CD14-positive monocyte (primary cell): ENCODE measurements at regions not wholly inside any gene's neighbourhood (a gene's known extent, or its start where the extent isn't known, plus 50 kb on each side); places are given as distances from the start of the nearest gene placed in this dataset.

ENCODE experiments used
- DNase-seq, 3 donors: peaks; one replicate each; pipeline ENCODE4 v3.0.0-alpha.2; 2011 to 2022
- H2AFZ ChIP-seq: 2 replicates; pipeline ENCODE4 v1.6.0; 2012; ENCODE audit warnings: mild to moderate bottlenecking, low read depth, low read length, inconsistent platforms; ENCODE audit not compliant: insufficient read depth, poor library complexity, severe bottlenecking
- H3K27ac ChIP-seq, 2 donors: 1 replicate in 1 of 2; 2 replicates in 1 of 2; pipeline ENCODE4 v1.5.1; 2012 to 2013; ENCODE audit warnings: low read length in 2 of 2, control low read depth in 1 of 2, inconsistent platforms in 1 of 2, low read depth in 1 of 2, mild to moderate bottlenecking in 1 of 2
- H3K27me3 ChIP-seq, 2 donors: one replicate each; pipeline versions ENCODE4 v1.6.0 to v1.6.1; 2011 to 2013; ENCODE audit warnings: low read length in 2 of 2; ENCODE audit not compliant: control insufficient read depth in 2 of 2, insufficient read depth in 2 of 2
- H3K36me3 ChIP-seq, 2 donors: replicated peaks in 1 of 2; 1 replicate in 1 of 2; 2 replicates in 1 of 2; pipeline versions ENCODE4 v1.5.1 to v1.6.1; 2012 to 2013; ENCODE audit warnings: low read length in 2 of 2, control low read depth in 1 of 2, inconsistent platforms in 1 of 2, mild to moderate bottlenecking in 1 of 2; ENCODE audit not compliant: insufficient read depth in 2 of 2, control insufficient read depth in 1 of 2
- H3K4me1 ChIP-seq, 2 donors: 1 replicate in 1 of 2; 2 replicates in 1 of 2; pipeline versions ENCODE4 v1.5.1 to v1.6.1; 2012 to 2013; ENCODE audit warnings: low read length in 2 of 2, control low read depth in 1 of 2, inconsistent platforms in 1 of 2, mild to moderate bottlenecking in 1 of 2, moderate library complexity in 1 of 2; ENCODE audit not compliant: insufficient read depth in 2 of 2, control insufficient read depth in 1 of 2
- H3K4me2 ChIP-seq: replicated peaks from 2 replicates; pipeline ENCODE3; 2012; ENCODE audit warnings: low read length, moderate library complexity, mild to moderate bottlenecking; ENCODE audit not compliant: poor library complexity, severe bottlenecking; ENCODE audit errors: extremely low read depth
- H3K4me3 ChIP-seq, 3 experiments: fragments of 200-600 bp in 1 of 3; sonication (generic) in 1 of 3; replicated peaks in 1 of 3; 1 replicate in 2 of 3; 2 replicates in 1 of 3; pipeline ENCODE4 v1.5.1; 2011 to 2013; ENCODE audit warnings: low read length in 3 of 3, mild to moderate bottlenecking in 3 of 3, control low read depth in 2 of 3, low read depth in 2 of 3, inconsistent platforms in 1 of 3, moderate library complexity in 1 of 3
- H3K79me2 ChIP-seq: 2 replicates; pipeline ENCODE4 v1.6.0; 2012; ENCODE audit warnings: mild to moderate bottlenecking, control low read depth, inconsistent platforms, low read length, moderate library complexity; ENCODE audit not compliant: insufficient read depth
- H3K9ac ChIP-seq: 2 replicates; pipeline ENCODE4 v1.6.0; 2017; ENCODE audit warnings: low read length, mild to moderate bottlenecking; ENCODE audit not compliant: insufficient read depth, poor library complexity, severe bottlenecking
- H3K9me3 ChIP-seq, 2 donors: replicated peaks in 1 of 2; 1 replicate in 1 of 2; 2 replicates in 1 of 2; pipeline versions ENCODE4 v1.5.1 to v1.6.1; 2012 to 2013; ENCODE audit warnings: low read length in 2 of 2, control low read depth in 1 of 2; ENCODE audit not compliant: control insufficient read depth in 1 of 2, insufficient read depth in 1 of 2
- H4K20me1 ChIP-seq: 2 replicates; pipeline ENCODE4 v1.6.0; 2012; ENCODE audit warnings: mild to moderate bottlenecking, low read length, control low read depth, moderate library complexity; ENCODE audit not compliant: insufficient read depth
- H3K27ac Mint-ChIP-seq, 7 donors: one replicate each; pipeline ENCODE4 v1.8.0; 2020; ENCODE audit warnings: mild to moderate bottlenecking in 7 of 7, mixed read lengths in 7 of 7, moderate library complexity in 6 of 7, inconsistent platforms in 2 of 7
- H3K27me3 Mint-ChIP-seq, 3 donors: one replicate each; pipeline ENCODE4 v1.8.0; 2021 to 2022; ENCODE audit warnings: low read depth in 3 of 3, mild to moderate bottlenecking in 3 of 3, mixed read lengths in 3 of 3, moderate library complexity in 3 of 3, inconsistent platforms in 1 of 3
- H3K36me3 Mint-ChIP-seq, 2 donors: one replicate each; pipeline ENCODE4 v1.8.0; 2020; ENCODE audit warnings: mixed read lengths in 2 of 2, inconsistent platforms in 1 of 2, mild to moderate bottlenecking in 1 of 2
- H3K4me1 Mint-ChIP-seq: one replicate; pipeline ENCODE4 v1.8.0; 2020; ENCODE audit warnings: mild to moderate bottlenecking, mixed read lengths
- H3K4me3 Mint-ChIP-seq, 2 donors: one replicate each; pipeline ENCODE4 v1.8.0; 2020; ENCODE audit warnings: mild to moderate bottlenecking in 2 of 2, mixed read lengths in 2 of 2, moderate library complexity in 1 of 2
- H3K9me3 Mint-ChIP-seq, 7 donors: one replicate each; pipeline ENCODE4 v1.8.0; 2020 to 2022; ENCODE audit warnings: mixed read lengths in 7 of 7, mild to moderate bottlenecking in 6 of 7, moderate library complexity in 6 of 7, inconsistent platforms in 2 of 7
- WGBS: methylation state at CpG from one replicate; pipeline ENCODE4 v1.1.5; 2013; ENCODE audit warnings: missing lambda C conversion rate; ENCODE audit not compliant: insufficient coverage; 5-methylcytosine and 5-hydroxymethylcytosine counted together
- intact Hi-C, 2 donors: fragments of 100-400 bp; cut with micrococcal nuclease; formaldehyde crosslinking; loops; one replicate each; pipeline versions ENCODE4 v1.15.0 to v1.15.1; 2023
- TF ChIP-seq, protein P1 (sequence below): fragments of 200-600 bp; IDR thresholded peaks from one replicate; pipeline ENCODE4 v1.8.0; 2022; ENCODE audit warnings: antibody characterized with exemption, mild to moderate bottlenecking

DNA sequence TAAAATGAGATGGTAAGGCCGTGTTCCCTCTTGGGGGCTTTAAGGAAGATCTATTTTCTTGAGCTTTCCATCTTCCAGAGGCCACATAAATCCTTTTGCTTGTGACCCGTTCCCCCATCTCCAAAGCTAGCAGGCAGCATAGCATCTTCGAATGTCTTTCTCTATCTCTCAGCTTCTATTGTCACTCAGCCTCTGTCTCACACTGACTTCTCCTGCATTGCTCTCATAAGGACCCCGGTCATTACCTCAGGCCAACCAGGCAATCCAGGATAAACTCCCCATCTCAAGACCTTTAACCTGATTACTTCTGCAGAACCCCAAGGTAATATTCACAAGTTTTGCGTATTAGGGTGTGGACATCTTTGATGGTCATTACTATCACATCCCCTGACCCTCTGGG lies 250.3 kb upstream of the SOX2 start:
- Histone ChIP-seq H3K9ac (no peak overlapping the region), H3K27me3 (no peaks in the 10 kb centered on the region), H3K9me3 (no peaks in the 10 kb centered on the region), H3K4me2 (no peak overlapping the region), H3K27ac (no peak overlapping the region), H3K79me2 (no peaks in the 10 kb centered on the region), H4K20me1 (no peaks in the 10 kb centered on the region), H3K4me3 (no peak overlapping the region), H2AFZ (no peak overlapping the region), H3K36me3 (no peaks in the 10 kb centered on the region), H3K4me1 (no peaks in the 10 kb centered on the region)
- WGBS = 92% methylated on average over 2 of the region's 5 CpGs
- TF ChIP-seq, protein P1, sequence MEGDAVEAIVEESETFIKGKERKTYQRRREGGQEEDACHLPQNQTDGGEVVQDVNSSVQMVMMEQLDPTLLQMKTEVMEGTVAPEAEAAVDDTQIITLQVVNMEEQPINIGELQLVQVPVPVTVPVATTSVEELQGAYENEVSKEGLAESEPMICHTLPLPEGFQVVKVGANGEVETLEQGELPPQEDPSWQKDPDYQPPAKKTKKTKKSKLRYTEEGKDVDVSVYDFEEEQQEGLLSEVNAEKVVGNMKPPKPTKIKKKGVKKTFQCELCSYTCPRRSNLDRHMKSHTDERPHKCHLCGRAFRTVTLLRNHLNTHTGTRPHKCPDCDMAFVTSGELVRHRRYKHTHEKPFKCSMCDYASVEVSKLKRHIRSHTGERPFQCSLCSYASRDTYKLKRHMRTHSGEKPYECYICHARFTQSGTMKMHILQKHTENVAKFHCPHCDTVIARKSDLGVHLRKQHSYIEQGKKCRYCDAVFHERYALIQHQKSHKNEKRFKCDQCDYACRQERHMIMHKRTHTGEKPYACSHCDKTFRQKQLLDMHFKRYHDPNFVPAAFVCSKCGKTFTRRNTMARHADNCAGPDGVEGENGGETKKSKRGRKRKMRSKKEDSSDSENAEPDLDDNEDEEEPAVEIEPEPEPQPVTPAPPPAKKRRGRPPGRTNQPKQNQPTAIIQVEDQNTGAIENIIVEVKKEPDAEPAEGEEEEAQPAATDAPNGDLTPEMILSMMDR = no peak
- intact Hi-C loops = no loop called here
- Mint-ChIP-seq H3K9me3 (peaks cover 0 to 2% (median 0%) of the 10 kb centered on the region in 7 donors), H3K4me3 (no peak overlapping the region), H3K27ac (no peak overlapping the region), H3K36me3 (no peaks in the 10 kb centered on the region), H3K4me1 (no peaks in the 10 kb centered on the region), H3K27me3 (no peaks in the 10 kb centered on the region)
- no peak for DNase-seq

GRCh38 chr3:181459516-181459915 lies 252.2 kb upstream of the SOX2 start:
- no peak overlapping the region for H3K4me2 ChIP-seq
- intact Hi-C loops = no loop called here
- WGBS = no CpG with 5 or more reads among the region's 2 CpGs
- H3K27me3 ChIP-seq = no peaks in the 10 kb centered on the region
- no peak overlapping the region for H3K27ac Mint-ChIP-seq
- H3K9me3 Mint-ChIP-seq = peaks cover 0 to 3% (median 0%) of the 10 kb centered on the region in 7 donors
- no peak overlapping the region for H3K4me3 Mint-ChIP-seq
- H3K9me3 ChIP-seq = no peaks in the 10 kb centered on the region
- H3K27me3 Mint-ChIP-seq = no peaks in the 10 kb centered on the region
- no peak overlapping the region for H2AFZ ChIP-seq
- no peaks in the 10 kb centered on the region for H4K20me1 ChIP-seq
- H3K79me2 ChIP-seq = no peaks in the 10 kb centered on the region
- no peaks in the 10 kb centered on the region for H3K36me3 ChIP-seq
- H3K9ac ChIP-seq = no peak overlapping the region
- no peaks in the 10 kb centered on the region for H3K4me1 ChIP-seq
- no peaks in the 10 kb centered on the region for H3K4me1 Mint-ChIP-seq
- H3K27ac ChIP-seq = no peak overlapping the region
- H3K36me3 Mint-ChIP-seq = no peaks in the 10 kb centered on the region
- DNase-seq = no peak
- TF ChIP-seq, protein P1 = no peak
- H3K4me3 ChIP-seq = no peak overlapping the region
